ENCODE measurements at regions not wholly inside any gene's neighbourhood (a gene's known extent, or its start where the extent isn't known, plus 50 kb on each side); places are given as distances from the start of the nearest gene placed in this dataset.
"Not testable (repeated sequence)": the region's sequence is repeated elsewhere in the genome, so short reads cannot be mapped to it uniquely, and the experiment has no call there.

GRCh38 chr2:174673876-174674275, 76.3 kb upstream of the WIPF1 start:
- 76 to 87% (median 82%) methylated on average over 3 of the region's 3 CpGs for WGBS, 4 donors
- H3K27me3 ChIP-seq = no peaks in the 10 kb centered on the region
- no peak overlapping the region for H3K27ac ChIP-seq
- TF ChIP-seq POLR2A (IDR thresholded peaks at IDR 0.05) (no peak), CTCF (IDR thresholded peaks at IDR 0.05) (no peak)
- DNase-seq = no peak
- no peaks in the 10 kb centered on the region for H3K36me3 ChIP-seq (replicated peaks in 1 of 2)
- intact Hi-C loops (cut with DNase I) = no loop called here
- H3K9me3 ChIP-seq (replicated peaks in 1 of 3) = peaks cover 0 to 9% (median 0%) of the 10 kb centered on the region in 3 donors
- no peaks in the 10 kb centered on the region for H3K4me1 ChIP-seq (replicated peaks in 1 of 2)
- no peak overlapping the region for H3K4me3 ChIP-seq

GRCh38 chr2:174673440-174673839, 75.8 kb upstream of the WIPF1 start:
- no peaks in the 10 kb centered on the region for H3K27me3 ChIP-seq
- peaks cover 0 to 3% of the 10 kb centered on the region in 2 donors for H3K4me1 ChIP-seq (replicated peaks in 1 of 2)
- intact Hi-C loops (cut with DNase I) = no loop called here
- WGBS, 4 donors = 78 to 92% (median 88%) methylated on average over 3 to 7 of the region's 7 CpGs
- DNase-seq = no peak
- TF ChIP-seq POLR2A (IDR thresholded peaks at IDR 0.05) = no peak
- no peak for TF ChIP-seq CTCF (IDR thresholded peaks at IDR 0.05)
- peaks cover 0 to 9% (median 0%) of the 10 kb centered on the region in 3 donors for H3K9me3 ChIP-seq (replicated peaks in 1 of 3)
- no peaks in the 10 kb centered on the region for H3K36me3 ChIP-seq (replicated peaks in 1 of 2)
- H3K4me3 ChIP-seq = no peak overlapping the region
- H3K27ac ChIP-seq = no peak overlapping the region

- peaks cover 0 to 15% of the 10 kb centered on the region in 2 donors for H3K4me1 ChIP-seq (replicated peaks in 1 of 2)
- H3K9me3 ChIP-seq (replicated peaks in 1 of 3); H3K4me3 ChIP-seq; H3K36me3 ChIP-seq (replicated peaks in 1 of 2); DNase-seq; intact Hi-C loops (cut with DNase I); H3K27ac ChIP-seq; H3K27me3 ChIP-seq: not testable (repeated sequence)
- WGBS, 4 donors = 95 to 98% (median 97%) methylated on average over 10 of the region's 10 CpGs
These were observed 73.9 kb upstream of the WIPF1 start for GRCh38 chr2:174671532-174671931.

- DNase-seq = no peak
- no peaks in the 10 kb centered on the region for H3K27me3 ChIP-seq
- WGBS, 4 donors = 86 to 91% (median 90%) methylated on average over 4 of the region's 4 CpGs
- H3K4me3 ChIP-seq = no peak overlapping the region
- intact Hi-C loops (cut with DNase I) = no loop called here
- H3K4me1 ChIP-seq (replicated peaks in 1 of 2) = peaks cover 0 to 15% of the 10 kb centered on the region in 2 donors
- no peak for TF ChIP-seq POLR2A (IDR thresholded peaks at IDR 0.05)
- TF ChIP-seq CTCF (IDR thresholded peaks at IDR 0.05) = no peak
- H3K36me3 ChIP-seq (replicated peaks in 1 of 2) = no peaks in the 10 kb centered on the region
- H3K9me3 ChIP-seq (replicated peaks in 1 of 3) = peaks cover 0 to 9% (median 0%) of the 10 kb centered on the region in 3 donors
- H3K27ac ChIP-seq = no peak overlapping the region
These were observed 72.8 kb upstream of the WIPF1 start for GRCh38 chr2:174670446-174670845.

GRCh38 chr2:174669336-174669735, 71.7 kb upstream of the WIPF1 start:
- Histone ChIP-seq H3K27ac (no peak overlapping the region), H3K9me3 (replicated peaks in 1 of 3) (peaks cover 0 to 9% (median 0%) of the 10 kb centered on the region in 3 donors), H3K4me1 (replicated peaks in 1 of 2) (peaks cover 0 to 19% of the 10 kb centered on the region in 2 donors), H3K27me3 (no peaks in the 10 kb centered on the region), H3K36me3 (replicated peaks in 1 of 2) (no peaks in the 10 kb centered on the region), H3K4me3 (no peak overlapping the region)
- intact Hi-C loops (cut with DNase I) = no loop called here
- TF ChIP-seq POLR2A (IDR thresholded peaks at IDR 0.05) (no peak), CTCF (IDR thresholded peaks at IDR 0.05) (no peak)
- no peak for DNase-seq
- 86 to 96% (median 93%) methylated on average over 5 of the region's 5 CpGs for WGBS, 4 donors

Data from adrenal gland (tissue), 9 donors.